ENCODE measurements at regions not wholly inside any gene's neighbourhood (a gene's known extent, or its start where the extent isn't known, plus 50 kb on each side); places are given as distances from the start of the nearest gene placed in this dataset.

DNA sequence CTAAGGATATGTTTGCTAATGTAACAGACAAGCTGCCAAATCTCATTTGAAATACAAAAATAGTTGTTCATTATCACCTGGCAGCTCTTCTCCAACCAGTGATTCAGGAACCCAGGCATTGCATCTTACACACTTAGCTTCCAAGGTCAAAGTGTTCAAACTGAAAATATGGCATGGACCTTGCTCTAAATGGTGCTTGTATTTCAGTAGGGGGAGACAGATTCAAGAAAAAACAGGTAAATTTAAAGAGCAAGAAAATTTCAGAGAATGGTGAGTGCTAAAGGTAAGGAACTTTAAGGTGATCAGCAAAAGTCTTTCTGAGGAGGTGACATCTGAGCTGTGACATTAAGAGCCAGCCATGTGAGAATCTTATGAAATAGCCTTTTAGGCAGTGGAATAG lies 82.8 kb upstream of the E2F8 start:
- TF ChIP-seq, protein P1, sequence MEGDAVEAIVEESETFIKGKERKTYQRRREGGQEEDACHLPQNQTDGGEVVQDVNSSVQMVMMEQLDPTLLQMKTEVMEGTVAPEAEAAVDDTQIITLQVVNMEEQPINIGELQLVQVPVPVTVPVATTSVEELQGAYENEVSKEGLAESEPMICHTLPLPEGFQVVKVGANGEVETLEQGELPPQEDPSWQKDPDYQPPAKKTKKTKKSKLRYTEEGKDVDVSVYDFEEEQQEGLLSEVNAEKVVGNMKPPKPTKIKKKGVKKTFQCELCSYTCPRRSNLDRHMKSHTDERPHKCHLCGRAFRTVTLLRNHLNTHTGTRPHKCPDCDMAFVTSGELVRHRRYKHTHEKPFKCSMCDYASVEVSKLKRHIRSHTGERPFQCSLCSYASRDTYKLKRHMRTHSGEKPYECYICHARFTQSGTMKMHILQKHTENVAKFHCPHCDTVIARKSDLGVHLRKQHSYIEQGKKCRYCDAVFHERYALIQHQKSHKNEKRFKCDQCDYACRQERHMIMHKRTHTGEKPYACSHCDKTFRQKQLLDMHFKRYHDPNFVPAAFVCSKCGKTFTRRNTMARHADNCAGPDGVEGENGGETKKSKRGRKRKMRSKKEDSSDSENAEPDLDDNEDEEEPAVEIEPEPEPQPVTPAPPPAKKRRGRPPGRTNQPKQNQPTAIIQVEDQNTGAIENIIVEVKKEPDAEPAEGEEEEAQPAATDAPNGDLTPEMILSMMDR (IDR thresholded peaks at IDR 0.05), result no peak
- TF ChIP-seq POLR2A (IDR thresholded peaks at IDR 0.05) (no peak), POLR2AphosphoS5 (IDR thresholded peaks at IDR 0.05) (no peak)

Measured in breast epithelium (tissue), 3 donors.